ENCODE measurements at regions not wholly inside any gene's neighbourhood (a gene's known extent, or its start where the extent isn't known, plus 50 kb on each side); places are given as distances from the start of the nearest gene placed in this dataset.

- DNase-seq (ENCODE audit: low read depth), result no peak
These were observed 137.4 kb upstream of the SLC22A23 start for GRCh38 chr6:3594201-3594600.

GRCh38 chr6:3593161-3593560 lies 136.3 kb upstream of the SLC22A23 start:
- DNase-seq (ENCODE audit: low read depth), result no peak

GRCh38 chr6:3592371-3592941 lies 135.6 kb upstream of the SLC22A23 start:
- DNase-seq (ENCODE audit: low read depth), result peak; percentile 56

GRCh38 chr6:3591970-3592369 lies 135.1 kb upstream of the SLC22A23 start:
- DNase-seq (ENCODE audit: low read depth), result no peak

GRCh38 chr6:3587660-3588059 lies 130.8 kb upstream of the SLC22A23 start:
- DNase-seq (ENCODE audit: low read depth), result no peak

- DNase-seq (ENCODE audit: low read depth), result peak; percentile 32
These were observed 128.6 kb upstream of the SLC22A23 start for GRCh38 chr6:3585320-3585935.

- DNase-seq (ENCODE audit: low read depth), result no peak
These were observed 127.8 kb upstream of the SLC22A23 start for GRCh38 chr6:3584606-3585005.

- DNase-seq (ENCODE audit: low read depth), result no peak
These were observed 124.6 kb upstream of the SLC22A23 start for GRCh38 chr6:3581469-3581868.

- no peak for DNase-seq (ENCODE audit: low read depth)
These were observed 122.9 kb upstream of the SLC22A23 start for GRCh38 chr6:3579652-3580175.

- no peak for DNase-seq (ENCODE audit: low read depth)
These were observed 122.1 kb upstream of the SLC22A23 start for GRCh38 chr6:3578981-3579380.

- no peak for DNase-seq (ENCODE audit: low read depth)
These were observed 120.7 kb upstream of the SLC22A23 start for GRCh38 chr6:3577517-3577916.

- no peak for DNase-seq (ENCODE audit: low read depth)
These were observed 118.9 kb upstream of the SLC22A23 start for GRCh38 chr6:3575701-3576100.

GRCh38 chr6:3575166-3575565 lies 118.3 kb upstream of the SLC22A23 start:
- DNase-seq (ENCODE audit: low read depth), result no peak

- no peak for DNase-seq (ENCODE audit: low read depth)
These were observed 116.8 kb upstream of the SLC22A23 start for GRCh38 chr6:3573670-3574069.

- peak; percentile 51 for DNase-seq (ENCODE audit: low read depth)
These were observed 115.0 kb upstream of the SLC22A23 start for GRCh38 chr6:3571836-3572235.

- no peak for DNase-seq (ENCODE audit: low read depth)
These were observed 114.4 kb upstream of the SLC22A23 start for GRCh38 chr6:3571250-3571681.

- no peak for DNase-seq (ENCODE audit: low read depth)
These were observed 113.0 kb upstream of the SLC22A23 start for GRCh38 chr6:3569816-3570215.

GRCh38 chr6:3568396-3569082 lies 111.7 kb upstream of the SLC22A23 start:
- DNase-seq (ENCODE audit: low read depth), result no peak

GRCh38 chr6:3566812-3567211 lies 110.0 kb upstream of the SLC22A23 start:
- peak; percentile 13 for DNase-seq (ENCODE audit: low read depth)

- DNase-seq (ENCODE audit: low read depth), result no peak
These were observed 108.4 kb upstream of the SLC22A23 start for GRCh38 chr6:3565291-3565690.

GRCh38 chr6:3561725-3562124 lies 104.9 kb upstream of the SLC22A23 start:
- no peak for DNase-seq (ENCODE audit: low read depth)

GRCh38 chr6:3560211-3560610 lies 103.4 kb upstream of the SLC22A23 start:
- DNase-seq (ENCODE audit: low read depth), result no peak

GRCh38 chr6:3559561-3559960 lies 102.7 kb upstream of the SLC22A23 start:
- no peak for DNase-seq (ENCODE audit: low read depth)

Measured in myocyte (in vitro differentiated cells).